ENCODE measurements at regions not wholly inside any gene's neighbourhood (a gene's known extent, or its start where the extent isn't known, plus 50 kb on each side); places are given as distances from the start of the nearest gene placed in this dataset.

GRCh38 chr1:57686306-57686705 lies 262.4 kb upstream of the DAB1 start:
- TF ChIP-seq POLR2AphosphoS5 (IDR thresholded peaks at IDR 0.05): no peak
- TF ChIP-seq, protein P1, sequence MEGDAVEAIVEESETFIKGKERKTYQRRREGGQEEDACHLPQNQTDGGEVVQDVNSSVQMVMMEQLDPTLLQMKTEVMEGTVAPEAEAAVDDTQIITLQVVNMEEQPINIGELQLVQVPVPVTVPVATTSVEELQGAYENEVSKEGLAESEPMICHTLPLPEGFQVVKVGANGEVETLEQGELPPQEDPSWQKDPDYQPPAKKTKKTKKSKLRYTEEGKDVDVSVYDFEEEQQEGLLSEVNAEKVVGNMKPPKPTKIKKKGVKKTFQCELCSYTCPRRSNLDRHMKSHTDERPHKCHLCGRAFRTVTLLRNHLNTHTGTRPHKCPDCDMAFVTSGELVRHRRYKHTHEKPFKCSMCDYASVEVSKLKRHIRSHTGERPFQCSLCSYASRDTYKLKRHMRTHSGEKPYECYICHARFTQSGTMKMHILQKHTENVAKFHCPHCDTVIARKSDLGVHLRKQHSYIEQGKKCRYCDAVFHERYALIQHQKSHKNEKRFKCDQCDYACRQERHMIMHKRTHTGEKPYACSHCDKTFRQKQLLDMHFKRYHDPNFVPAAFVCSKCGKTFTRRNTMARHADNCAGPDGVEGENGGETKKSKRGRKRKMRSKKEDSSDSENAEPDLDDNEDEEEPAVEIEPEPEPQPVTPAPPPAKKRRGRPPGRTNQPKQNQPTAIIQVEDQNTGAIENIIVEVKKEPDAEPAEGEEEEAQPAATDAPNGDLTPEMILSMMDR (IDR thresholded peaks at IDR 0.05 in 8 of 11, conservative IDR thresholded peaks at IDR 0.05 in 3 of 11): no peak

All from spleen (tissue), 7 donors.